LNCAP (cell line): ENCODE measurements at regions not wholly inside any gene's neighbourhood (a gene's known extent, or its start where the extent isn't known, plus 50 kb on each side); places are given as distances from the start of the nearest gene placed in this dataset.

Source experiments
- TF ChIP-seq, protein P1 (sequence below): fragments of 450-650 bp; IDR thresholded peaks from 2 replicates; pipeline ENCODE4 v1.5.1; 2017; ENCODE audit warnings: mild to moderate bottlenecking

DNA sequence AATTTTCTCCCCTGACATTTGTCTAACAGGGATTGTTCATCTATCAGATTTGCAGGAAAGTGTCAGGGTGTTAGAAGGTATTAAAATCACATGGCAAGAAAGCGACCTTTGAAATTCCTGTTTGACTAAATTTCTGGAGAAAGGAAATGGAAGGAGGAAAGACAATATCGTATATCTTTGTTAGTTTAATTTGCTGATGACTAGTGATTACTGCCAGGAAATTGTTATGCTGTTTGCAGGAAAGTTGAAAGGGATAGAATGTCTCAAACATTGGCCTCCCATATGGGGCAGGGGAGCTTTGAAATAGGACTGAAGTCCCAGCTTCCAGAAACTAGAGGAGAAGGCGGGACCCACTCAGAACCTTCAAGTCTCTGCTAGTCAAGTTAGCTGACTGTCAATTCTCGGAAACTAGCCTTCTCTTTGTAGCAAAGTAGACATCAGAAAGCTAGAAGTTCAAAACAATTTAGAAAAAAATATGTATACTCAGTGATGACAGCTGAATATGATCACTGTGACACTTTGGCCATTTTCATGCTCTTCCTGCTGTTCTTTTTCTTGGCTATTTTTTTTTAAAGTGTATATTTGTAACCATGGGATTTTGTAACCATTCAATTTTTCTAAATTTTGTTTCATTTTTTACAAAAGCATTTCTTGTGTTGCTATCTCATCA is 53.4 kb upstream of the RALGAPA2 start:
- TF ChIP-seq, protein P1, sequence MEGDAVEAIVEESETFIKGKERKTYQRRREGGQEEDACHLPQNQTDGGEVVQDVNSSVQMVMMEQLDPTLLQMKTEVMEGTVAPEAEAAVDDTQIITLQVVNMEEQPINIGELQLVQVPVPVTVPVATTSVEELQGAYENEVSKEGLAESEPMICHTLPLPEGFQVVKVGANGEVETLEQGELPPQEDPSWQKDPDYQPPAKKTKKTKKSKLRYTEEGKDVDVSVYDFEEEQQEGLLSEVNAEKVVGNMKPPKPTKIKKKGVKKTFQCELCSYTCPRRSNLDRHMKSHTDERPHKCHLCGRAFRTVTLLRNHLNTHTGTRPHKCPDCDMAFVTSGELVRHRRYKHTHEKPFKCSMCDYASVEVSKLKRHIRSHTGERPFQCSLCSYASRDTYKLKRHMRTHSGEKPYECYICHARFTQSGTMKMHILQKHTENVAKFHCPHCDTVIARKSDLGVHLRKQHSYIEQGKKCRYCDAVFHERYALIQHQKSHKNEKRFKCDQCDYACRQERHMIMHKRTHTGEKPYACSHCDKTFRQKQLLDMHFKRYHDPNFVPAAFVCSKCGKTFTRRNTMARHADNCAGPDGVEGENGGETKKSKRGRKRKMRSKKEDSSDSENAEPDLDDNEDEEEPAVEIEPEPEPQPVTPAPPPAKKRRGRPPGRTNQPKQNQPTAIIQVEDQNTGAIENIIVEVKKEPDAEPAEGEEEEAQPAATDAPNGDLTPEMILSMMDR, result no peak

DNA sequence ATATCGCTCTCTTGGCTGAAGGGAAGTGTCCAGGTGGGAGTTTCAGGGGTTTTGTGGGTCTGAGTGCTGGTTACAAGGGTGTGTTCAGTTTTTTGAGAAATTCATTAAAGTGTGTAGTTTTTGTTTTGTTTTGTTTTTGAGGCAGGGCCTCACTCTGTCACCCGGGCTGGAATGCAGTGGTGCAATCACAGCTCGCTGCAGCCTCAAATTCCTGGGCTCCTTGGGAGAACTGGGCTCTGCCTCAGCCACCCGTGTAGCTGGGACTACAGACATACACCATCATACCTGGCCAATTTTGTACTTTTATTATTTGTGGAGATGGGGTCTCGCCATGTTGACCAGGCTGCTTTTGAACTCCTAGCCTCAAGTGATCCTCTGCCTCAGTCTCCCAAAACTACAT is 51.2 kb upstream of the RALGAPA2 start:
- TF ChIP-seq, protein P1, result no peak
